GM19467 (cell line): ENCODE measurements at regions not wholly inside any gene's neighbourhood (a gene's known extent, or its start where the extent isn't known, plus 50 kb on each side); places are given as distances from the start of the nearest gene placed in this dataset.
"Not testable (repeated sequence)": the region's sequence is repeated elsewhere in the genome, so short reads cannot be mapped to it uniquely, and the experiment has no call there.

ENCODE experiments used
- ATAC-seq: cut with Tn5 transposase; IDR thresholded peaks from one replicate; pipeline ENCODE4 v1.9.1; 2021; ENCODE audit warnings: mild to moderate bottlenecking, moderate library complexity; ENCODE audit not compliant: unreplicated experiment

DNA sequence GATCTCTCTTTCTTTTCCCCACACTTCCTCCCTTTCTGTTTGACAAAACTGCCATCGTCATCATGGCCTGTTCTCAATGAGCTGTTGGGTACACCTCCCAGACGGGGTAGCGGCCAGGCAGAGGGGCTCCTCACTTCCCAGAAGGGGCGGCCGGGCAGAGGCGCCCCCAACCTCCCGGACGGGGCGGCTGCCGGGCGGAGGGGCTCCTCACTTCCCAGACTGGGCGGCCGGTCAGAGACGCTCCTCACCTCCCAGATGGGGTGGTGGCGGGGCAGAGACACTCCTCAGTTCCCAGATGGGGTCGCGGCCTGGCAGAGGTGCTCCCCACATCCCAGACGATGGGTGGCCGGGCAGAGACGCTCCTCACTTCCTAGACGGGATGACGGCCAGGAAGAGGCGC lies 184.3 kb upstream of the FRMD6 start:
- ATAC-seq: not testable (repeated sequence)

DNA sequence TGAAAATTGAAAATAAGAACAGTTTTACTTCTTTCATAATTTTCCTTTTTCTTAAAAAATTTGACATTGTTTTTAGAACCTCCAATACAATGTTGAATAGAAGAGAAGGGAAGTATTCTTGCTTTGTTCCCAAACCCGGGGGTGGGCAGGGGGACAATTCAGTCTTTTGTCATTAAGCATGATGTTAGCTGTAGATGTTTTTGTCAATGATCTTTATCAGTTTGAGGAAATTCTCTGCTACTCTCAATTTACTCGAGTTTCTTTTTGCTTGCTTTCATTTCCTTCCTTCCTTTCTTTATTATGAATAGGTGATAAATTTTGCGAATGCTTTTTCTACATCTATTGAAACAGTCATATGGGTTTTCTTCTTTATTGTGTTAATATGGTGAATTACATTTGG lies 183.2 kb upstream of the FRMD6 start:
- ATAC-seq: no peak

DNA sequence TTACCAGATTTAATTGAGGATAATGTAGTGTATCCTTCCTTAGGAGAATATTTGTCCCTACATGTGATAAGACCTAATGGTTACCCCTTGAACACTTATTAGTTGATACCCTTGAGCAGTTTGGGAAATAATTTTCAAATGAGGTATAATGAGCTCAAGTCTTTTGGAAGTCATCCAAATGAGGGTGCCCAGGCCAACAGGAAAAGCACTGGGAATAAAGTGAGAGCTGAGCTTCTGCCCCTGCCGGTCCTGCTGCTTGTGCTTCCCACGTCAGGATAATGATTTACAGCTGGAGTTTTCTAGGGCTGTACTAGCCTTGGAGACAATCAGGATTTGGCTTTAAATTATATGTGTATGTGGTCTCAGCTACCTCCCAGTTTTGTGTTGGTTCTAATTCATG lies 178.8 kb upstream of the FRMD6 start:
- ATAC-seq: no peak

DNA sequence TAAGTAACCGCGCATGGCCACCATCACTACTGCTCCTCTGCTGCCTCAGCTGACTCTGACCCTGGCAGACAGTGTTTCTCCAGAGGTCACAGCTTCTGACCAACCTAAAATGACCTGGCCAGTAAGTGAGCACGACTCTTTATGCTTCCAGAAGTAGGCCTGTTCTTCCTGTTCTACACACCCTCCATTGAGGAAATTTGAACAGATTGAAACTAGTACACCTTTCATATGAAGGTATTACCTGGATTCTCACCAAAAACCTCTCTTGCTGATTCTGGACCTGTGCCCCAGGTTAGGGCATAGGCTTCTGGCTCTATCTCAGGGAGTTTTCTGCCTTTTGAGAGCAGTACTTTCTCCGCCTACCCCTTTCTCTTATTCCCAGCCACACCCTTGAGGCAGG lies 178.4 kb upstream of the FRMD6 start:
- ATAC-seq: no peak

DNA sequence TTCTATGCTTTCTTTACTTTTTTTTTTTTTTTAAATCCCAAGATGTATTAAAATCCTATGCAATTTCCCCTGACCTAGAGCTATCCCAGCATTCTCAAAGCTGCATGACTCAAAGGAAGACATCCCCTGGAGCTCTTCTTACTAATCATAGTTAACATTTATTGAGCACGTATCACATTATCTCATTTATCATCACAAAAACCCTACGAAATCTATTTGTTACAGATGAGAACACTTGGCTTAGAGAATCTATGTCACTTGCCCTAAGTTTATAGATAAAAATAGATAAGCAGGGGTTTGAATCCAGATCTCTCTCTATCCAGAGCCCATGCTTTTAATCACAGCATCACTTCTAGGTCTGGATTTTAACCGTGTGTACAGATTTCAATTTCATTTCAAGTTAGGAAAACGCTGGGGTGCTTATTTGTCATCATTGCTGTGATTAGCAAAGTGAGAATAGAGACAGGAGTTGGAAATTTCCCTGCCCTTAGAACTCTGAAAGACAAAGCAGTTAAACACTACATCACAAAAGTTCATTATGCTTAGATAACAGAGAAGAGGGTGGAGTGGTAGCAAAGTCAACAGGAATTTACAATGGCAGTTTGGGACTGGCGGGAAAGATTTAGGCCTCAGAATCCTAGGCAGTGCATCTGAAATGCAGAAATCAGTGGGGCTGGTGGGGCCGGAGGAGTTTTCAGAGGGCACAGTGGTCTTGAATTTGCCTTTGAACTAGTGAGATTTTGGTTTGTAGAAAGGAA lies 177.7 kb upstream of the FRMD6 start:
- no peak for ATAC-seq

DNA sequence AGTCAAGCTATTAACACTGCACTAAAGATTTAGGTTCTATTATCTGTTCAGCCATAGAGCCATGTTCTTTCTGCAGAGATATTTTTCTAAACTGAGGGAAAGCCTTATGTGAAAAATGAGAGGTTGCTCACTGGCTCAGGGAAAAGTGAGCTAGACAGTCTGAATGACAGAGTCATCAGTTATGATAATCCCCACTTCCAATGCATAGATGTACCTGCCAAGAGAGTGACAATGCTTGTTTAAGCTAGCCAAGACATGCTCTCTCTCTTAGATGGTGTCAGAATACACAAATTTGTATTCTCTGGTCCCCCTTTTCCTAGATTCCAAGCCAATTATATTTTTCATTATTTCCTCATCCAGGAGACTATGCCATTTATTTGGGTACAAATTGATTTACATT lies 176.9 kb upstream of the FRMD6 start:
- no peak for ATAC-seq

DNA sequence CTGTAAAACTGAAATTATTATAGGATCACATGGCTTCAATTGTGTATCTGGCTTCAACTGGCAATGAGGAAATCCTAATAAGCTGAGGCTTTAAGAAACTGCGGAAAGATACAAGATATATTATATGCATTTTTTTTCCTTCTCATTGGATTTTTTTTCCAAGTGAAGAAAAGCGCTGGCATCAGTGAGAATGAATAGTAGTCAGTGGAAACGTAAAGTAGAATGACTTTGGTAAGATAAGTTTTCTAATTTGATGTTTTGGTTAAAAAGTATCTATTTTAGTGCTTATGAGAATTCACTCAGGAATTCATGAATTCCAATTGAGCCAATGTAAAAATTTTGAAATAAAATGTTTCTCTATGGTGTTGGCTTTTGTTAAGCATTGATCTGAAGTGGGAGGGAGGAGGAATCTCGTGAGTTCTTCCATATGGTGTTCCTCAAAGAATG lies 173.5 kb upstream of the FRMD6 start:
- ATAC-seq: no peak

DNA sequence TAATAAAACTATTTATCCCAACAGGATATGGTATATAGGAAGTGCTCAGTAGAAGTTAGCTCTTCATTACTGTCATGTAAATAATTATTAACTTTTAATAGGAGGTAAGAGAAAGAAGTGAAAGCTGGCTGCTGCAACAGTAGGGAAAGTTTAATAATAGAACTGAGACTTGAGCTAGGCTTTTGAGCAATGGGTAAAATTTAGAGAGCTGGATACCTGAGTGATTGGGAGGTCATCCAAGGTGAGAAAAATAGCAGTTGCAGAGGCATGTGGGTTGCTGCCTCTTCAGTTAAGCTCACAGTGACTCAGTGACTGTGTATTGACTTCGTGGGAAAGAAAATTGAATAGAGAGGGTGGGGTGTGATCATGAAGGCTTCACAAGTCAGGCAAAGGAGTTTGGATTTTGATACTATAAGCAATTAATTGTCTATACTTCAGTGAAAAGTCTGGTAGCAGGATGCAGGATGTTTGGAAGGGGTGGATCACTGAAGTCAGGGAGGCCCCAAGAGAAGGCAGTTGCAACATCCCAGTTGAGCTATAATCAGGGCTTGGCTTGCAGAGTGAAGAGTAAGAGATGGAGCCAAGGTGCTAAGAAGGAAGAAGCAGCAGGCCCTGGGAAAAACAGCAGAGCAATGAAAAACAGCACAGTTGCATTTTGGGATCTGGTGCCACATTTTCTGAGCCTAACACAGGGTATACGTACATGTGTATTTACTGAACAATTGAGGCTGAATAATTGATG lies 172.0 kb upstream of the FRMD6 start:
- ATAC-seq: peak; percentile 53

DNA sequence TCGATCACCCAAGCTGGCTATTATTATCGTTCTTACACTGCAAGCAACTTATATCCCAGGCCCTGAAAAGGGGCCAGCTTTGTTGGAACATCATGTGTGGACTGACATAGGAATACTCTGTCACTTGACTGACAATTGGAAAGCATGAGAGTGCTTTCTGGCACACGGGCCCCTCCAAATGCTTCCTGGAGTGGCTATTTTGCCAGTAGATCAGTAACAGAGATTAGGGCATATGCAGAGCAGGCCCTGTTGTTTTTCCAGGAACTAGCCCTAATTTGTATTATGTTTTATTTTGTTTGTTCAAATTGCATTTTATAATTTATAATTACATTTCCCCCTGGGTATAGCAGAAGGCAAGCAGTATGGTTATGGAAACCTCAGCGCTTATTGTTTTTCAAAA lies 170.1 kb upstream of the FRMD6 start:
- no peak for ATAC-seq

DNA sequence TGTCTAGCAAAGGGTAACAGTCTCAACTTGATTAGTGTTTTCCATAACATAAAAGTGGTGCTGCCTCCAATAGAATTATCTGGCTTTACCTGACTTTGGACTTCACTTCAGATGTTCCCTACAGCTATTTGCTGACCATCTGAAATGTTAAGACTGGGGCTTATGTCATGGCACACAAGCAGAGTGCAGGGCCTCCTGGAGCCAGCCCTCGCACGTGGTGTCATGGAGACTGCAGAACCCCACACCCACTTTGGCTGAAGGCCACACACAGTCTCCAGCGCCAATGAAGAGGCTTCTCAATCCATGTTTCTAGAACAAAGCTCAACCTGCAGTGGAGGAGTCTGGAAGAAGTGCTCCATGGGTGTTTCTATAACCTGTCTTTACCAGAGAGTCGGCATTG lies 169.6 kb upstream of the FRMD6 start:
- ATAC-seq: no peak

DNA sequence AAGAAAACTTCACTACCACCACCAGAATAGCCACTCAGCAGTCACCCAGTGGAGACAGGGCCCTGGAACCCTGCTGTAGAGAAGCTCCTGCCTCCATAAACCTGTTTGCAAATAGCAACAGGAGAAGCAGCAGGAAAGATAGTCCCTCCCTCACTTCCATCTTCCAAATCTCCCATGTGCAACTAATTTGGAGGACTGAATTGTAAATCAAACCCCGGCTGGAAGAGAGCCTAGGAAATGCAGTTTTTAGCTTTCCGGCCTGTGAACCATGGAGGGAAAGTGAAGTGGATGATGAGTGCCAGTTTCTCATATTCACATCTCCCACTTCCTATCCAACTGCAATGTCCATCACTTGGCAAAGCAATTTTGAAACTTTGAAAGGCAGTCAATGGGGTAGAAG lies 167.2 kb upstream of the FRMD6 start:
- ATAC-seq: no peak

DNA sequence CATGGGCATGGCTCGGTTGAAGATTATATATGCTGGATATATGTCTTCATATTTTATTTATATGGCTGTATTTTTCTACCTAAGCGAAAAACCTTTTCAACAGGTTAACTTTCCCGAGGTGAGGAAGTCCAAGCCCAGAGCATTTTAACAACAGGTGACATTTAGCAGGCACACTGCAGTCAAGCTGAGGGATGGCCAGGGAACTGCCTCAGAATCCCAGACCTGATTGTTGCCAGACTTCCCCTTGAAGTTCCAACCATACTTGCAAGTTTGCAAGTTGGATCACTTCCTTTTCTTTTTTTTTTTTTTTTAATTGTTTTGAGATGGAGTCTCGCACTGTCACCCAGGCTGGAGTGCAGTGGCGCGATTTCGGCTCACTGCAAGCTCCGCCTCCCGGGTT lies 166.0 kb upstream of the FRMD6 start:
- no peak for ATAC-seq

DNA sequence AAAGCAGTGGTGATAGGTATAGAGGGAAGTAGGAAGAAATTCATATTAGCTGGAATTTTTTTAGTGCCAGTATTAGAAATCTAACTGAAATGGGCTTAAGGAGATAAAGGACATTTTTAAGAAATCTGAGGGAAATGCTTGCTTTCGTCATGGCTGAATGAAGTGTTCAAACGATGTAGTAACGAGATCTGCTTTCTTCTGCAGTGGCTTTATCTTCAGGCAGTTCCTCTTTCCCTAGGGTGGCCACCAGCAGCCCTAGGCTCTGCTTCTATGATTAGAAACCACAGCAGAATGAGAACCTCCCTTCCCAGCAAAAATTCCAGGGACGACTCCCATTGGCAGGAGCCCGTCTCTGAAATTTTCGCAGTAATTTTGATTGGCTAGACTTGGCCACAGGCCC lies 163.9 kb upstream of the FRMD6 start:
- ATAC-seq: no peak

DNA sequence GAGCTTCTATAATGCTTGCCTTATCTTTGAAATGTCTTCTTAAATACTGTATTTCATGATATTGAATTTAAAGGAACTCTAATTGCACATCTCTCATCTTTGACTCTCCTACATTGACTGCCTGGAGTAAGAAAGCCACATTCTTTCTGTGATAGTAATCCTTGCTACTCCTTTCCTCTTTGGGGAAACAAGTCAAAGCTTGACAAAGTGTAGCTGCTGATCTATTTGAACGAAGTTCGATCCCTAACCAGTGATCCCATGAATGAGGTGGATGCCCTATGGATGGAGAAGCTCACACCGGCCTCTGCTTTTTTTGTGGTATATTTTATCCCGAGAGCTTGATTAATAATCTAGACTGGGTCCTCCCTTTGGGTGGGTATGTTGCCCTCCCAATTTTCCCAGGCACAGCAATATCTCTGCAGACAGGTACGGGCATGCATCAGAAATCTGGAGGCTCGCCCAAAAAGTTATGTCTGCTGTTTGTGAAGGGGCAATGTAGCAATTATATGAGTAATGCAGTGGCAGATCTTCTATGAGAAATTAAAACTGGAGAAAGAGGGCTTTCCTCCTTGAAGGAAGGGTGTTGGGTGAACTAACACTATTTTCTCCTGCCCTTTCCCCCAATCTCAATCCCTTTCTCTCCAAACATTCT lies 163.0 kb upstream of the FRMD6 start:
- no peak for ATAC-seq

DNA sequence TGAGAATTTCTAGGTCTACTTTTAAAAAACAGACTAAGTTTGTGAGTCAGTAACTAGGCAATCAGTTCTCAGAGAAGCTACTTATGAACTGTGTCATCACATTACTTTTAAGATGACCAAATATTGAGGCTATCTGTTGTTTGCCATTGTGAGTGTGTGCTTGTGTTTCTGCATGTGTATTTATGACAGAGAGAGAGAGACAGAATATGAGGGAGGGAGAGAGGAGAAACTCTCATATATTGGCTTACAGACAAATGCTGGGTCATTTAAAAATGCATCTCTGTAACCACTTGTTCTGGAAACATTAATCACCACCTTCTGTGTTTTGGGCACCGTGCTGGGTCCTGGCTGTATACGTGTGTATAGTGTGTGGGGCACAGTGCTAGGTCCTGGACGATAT lies 161.5 kb upstream of the FRMD6 start:
- no peak for ATAC-seq

DNA sequence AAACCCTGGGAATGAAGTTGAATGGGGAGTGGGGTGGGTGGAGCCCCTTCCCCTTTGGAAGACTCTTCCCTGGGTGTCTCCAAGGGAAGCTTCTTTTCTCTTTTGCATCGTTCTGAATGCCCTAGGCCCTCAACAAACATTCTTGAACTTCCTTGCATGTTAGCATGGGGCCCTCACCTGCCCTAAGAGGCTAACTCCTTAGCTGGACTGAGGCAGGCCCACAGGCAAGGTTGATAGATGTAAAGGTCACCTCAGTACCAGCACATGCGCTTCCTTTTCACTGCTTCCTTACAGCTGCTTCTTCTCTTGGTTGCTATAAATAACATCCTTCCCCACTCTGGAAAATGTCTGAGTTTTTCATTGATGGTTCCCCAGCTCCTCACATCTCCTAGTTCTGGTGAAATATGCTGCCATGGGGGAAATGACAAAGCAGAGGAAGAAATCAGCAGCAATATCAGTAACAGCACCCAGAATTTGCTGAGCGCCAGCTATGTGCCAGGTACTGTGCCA lies 160.6 kb upstream of the FRMD6 start:
- ATAC-seq: no peak

DNA sequence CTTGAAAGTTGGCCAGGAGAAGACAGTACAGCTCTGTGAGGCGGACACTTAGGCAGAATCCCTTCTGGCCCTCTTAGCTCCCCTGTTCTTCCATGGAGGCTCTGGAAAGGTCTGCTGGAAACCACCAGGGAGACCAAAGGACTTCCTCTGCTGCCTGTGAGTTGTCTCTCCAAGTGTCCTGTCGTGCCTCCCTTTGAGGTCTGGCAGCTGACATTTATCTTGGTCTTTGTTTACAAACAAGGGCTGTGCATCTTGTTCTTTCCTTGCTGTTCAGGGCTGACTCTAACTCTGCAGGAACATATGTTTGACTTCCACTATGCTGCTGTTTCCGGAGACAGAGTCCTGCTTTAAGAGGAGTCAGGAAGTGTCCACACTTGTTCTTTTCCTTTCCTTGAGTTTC lies 159.9 kb upstream of the FRMD6 start:
- ATAC-seq: no peak

DNA sequence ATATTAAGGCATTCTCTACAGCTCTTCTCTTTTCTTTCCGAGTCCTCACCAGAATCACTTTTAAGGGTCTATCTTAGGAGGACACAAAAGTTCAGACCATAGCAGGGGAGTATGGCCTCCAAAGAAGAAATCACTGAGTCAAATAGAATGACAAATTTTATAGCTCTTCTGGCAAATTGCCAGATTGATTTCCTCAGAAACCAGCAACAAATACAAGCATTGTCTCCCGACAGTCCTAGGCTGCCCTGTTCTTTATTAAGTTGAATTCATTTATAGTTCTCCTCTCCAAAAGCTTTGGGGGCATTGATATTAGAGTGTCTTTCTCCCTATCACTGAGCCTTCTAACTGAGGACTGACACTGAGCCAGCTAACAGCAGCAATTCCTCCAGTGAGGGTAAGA lies 156.4 kb upstream of the FRMD6 start:
- no peak for ATAC-seq

DNA sequence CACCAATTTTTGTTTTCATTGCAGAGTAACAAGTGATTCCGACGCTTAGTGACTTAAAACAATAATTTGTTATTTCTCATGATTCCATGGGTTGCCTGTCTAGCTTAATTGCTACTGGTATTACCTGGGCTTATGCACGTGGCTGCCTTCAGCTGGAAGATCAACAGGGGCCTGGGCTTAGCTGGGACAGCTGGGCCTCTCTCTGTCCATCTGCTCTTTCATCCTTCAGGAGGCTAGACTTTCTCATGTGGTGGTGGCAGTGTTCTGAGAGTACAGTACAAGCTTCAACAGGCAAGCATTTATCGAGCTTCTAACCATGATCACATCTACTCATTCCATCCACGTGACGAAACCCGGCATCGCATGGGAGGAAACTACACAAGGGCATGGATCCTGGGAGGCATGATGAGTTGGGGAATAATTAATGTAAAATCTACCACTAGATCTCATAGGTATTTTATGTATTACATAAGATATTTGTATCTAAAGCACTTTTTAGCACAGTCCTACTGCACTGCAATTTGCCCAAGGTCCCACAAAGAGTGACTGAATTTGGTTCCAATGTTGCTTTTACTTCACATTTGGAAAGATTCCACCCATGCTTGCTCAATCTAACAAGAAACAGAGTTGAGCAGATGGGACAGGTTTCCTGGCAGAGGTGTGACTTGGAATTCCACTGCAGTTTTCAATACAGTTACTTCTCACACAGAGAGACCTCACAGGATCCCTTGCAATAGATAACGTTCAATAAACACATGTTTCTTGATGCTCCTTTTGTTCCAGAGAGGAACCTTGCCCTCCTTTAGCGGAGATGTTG lies 153.1 kb upstream of the FRMD6 start:
- no peak for ATAC-seq

DNA sequence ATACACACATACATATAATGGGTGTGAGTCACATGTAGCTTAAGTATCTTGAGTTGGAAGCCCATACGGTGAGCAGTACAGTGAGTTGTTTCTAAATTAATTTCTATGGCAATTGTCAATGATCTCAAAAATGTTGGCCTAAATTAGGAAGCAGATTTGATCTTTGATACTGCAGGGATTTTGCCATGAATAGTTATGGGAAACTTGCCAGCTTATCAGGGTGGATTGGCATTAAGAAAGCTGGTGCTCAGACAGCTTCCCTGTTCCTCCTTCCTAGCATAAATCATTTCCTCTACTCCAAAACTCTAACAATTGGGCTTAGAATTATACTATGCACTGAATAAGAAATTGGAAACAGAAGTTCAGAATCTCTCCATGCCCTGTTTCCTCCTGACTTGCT lies 150.9 kb upstream of the FRMD6 start:
- no peak for ATAC-seq

DNA sequence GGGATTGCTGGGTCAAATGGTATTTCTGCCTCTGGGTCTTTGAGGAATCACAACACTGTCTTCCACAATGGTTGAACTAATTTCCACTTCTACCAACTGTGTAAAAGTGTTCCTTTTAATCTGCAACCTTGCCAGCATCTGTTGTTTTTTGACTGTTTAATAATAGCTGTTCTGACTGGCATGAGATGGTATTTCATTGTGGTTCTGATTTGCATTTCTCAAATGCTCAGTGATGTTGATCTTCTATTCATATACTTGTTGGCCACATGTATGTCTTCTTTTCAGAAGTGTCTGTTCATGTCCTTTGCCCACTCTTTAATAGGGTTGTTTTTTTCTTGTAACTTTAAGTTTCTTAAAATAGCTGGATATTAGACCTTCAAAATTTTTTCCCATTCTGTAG lies 150.0 kb upstream of the FRMD6 start:
- no peak for ATAC-seq
